Daoy (cell line): ENCODE measurements at regions not wholly inside any gene's neighbourhood (a gene's known extent, or its start where the extent isn't known, plus 50 kb on each side); places are given as distances from the start of the nearest gene placed in this dataset.
"Not testable (repeated sequence)": the region's sequence is repeated elsewhere in the genome, so short reads cannot be mapped to it uniquely, and the experiment has no call there.

Source experiments
- DNase-seq: peaks from one replicate; pipeline ENCODE4 v3.0.0-alpha.2; 2015; ENCODE audit warnings: low read depth

DNA sequence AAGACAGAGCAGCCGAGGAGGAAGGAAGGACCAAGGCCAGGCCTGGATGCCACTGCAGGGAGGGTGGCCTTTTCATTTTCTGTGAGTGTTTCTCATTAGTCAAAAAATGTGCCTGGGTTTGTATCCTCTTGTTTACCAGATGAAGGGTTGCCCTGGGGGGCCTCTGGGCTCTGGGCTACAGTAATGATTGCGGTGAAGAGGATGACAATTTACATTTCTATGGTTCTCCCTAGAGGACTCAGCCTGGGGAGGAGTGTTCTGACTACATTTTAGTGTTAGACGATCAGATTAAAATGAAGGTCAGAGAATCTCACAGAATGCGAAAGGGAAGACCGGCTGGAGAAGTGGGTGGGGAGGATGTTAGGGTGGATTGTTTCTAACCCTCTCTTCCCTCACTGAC lies 108.0 kb upstream of the KMT2C start:
- no peak for DNase-seq

DNA sequence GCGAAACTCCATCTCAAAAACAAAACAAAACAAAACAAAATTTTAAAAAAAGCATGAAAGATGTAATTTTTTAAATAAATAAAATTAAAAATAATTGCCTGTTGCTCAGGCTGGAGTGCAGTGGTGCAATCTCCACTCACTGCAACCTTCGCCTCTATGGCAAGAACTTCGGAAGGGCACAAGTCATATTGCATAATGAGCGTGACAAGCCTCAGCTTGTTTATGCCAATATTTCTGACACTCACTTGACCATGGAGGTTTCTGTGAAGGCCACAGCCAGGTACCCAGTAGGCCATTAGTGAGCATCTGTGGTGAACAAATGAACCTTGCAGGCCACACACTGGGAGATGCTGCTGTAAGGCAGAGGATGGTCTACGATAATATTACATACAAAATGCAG lies 106.1 kb upstream of the KMT2C start:
- DNase-seq: no peak

DNA sequence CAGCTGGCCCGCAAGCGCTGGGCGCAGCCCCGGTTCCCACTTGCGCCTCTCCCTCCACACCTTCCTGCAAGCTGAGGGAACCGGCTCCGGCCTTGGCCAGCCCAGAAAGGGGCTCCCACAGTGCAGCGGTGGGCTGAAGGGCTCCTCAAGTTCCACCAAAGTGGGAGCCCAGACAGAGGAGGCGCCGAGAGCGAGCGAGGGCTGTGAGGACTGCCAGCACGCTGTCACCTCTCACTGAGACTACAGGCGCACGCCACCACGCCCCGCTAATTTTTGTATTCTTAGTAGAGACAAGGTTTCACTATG lies 103.3 kb upstream of the KMT2C start:
- not testable (repeated sequence) for DNase-seq

DNA sequence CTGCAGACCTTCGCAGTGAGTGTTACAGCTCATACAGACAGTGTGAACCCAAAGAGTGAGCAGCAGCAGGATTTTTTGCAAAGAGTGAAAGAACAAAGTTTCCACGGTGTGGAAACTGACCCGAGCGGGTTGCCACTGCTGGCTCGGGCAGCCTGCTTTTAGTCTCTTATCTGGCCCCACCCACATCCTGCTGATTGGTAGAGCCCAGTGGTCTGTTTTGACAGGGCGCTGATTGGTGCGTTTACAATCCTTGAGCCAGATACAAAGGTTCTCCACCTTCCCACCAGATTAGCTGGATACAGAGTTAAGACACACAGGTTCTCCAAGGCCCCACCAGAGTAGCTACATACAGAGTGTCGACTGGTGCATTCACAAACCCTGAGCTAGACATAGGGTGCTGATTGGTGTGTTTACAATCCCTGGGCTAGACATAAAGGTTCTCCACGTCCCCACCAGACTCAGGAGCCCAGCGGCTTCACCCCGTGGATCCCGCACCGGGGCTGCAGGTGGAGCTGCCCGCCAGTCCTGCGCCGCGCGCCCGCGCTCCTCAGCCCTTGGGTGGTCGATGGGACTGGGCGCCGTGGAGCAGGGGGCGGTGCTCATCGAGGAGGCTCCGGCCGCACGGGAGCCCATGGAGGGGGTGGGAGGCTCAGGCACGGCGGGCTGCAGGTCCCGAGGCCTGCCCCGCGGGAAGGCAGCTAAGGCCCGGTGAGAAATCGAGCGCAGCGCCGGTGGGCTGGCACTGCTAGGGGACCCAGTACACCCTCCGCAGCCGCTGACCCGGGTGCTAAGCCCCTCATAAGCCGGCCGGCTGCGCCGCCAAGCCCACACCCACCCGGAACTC lies 102.8 kb upstream of the KMT2C start:
- DNase-seq: not testable (repeated sequence)

GRCh38 chr7:152537639-152538038 lies 101.8 kb upstream of the KMT2C start:
- no peak for DNase-seq

DNA sequence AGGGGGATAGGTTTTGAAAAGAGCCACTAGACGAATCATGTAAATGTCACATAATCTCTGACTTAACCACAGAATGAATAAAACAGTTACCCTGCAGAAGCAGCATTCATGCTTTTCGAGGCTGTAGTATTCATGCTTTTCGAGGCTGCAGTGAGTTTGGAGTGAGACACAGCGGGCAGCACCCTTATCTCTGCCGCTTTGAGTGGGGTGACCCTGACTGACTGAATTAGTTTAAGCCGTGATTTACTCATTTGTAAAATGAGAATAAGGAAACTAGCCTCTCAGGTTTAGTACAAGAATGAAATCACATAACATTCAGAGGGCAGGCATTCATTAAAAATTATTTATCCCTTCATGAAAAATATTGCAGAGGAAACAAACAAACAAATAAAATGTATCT lies 92.8 kb upstream of the KMT2C start:
- no peak for DNase-seq

GRCh38 chr7:152527610-152528032 lies 91.8 kb upstream of the KMT2C start:
- DNase-seq: no peak

DNA sequence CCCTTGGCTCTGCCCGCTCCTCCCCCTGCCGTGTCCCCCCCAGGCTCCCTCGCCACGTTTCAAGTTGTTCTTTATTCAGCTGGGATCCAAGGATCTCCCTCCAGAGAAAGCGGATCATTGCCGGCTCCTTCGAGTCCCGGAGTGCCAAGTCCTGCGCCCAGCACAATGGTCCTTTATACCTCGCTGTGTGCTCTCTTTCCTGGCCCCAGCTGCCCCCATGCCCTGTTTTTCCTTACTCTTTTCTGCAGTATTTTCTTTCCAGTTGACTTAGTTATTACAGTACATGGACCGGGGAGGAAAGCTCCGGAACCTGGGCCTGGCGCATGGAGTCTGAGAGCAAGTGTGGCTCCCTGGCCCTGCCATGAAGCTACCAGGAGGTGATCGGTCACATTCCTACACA lies 88.1 kb upstream of the KMT2C start:
- no peak for DNase-seq

GRCh38 chr7:152522571-152523067 lies 86.8 kb upstream of the KMT2C start:
- DNase-seq: no peak

DNA sequence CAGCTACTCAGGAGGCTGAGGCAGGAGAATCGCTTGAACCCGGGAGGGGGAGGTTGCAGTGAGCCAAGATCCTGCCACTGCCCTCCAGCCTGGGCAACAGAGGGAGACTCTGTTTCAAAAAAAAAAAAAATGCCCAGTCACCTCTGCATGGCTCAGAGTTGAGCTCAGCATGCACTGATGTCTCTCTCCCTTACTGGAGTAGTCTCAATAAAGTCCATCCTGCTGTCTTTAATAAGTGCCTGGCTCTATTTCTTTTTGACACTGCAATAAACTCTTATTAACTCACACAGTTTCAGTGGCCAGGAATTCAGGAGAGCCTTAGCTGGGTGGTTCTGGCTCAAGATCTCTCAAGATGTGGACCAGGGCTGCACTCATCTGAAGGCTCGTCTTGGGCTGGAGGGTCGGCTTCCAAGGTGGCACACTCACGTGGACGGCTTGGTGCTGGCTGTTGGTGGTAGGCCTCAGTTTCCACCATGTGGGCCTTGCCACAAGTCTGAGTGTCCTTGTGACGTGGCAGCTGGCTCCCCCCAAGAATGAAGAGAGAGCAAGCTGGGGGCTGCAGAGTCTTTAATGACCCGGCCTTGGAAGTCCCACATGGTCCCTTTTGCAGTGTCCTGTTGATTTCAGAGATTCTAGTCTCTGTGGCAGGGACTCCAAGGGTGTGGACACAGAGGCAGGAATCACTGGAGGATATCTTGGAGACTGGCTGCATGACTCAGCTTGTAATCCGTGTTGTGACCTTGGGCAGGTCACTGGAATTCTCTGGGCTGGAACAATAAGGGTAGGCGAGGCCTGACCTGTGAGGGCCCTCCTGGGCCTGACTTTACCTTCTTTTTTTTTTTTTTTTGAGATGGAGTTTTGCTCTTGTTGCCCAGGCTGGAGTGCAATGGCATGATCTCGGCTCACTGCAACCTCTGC lies 85.9 kb upstream of the KMT2C start:
- DNase-seq: peak; percentile 18

- DNase-seq: no peak
These were observed 85.1 kb upstream of the KMT2C start for GRCh38 chr7:152520861-152521302.

DNA sequence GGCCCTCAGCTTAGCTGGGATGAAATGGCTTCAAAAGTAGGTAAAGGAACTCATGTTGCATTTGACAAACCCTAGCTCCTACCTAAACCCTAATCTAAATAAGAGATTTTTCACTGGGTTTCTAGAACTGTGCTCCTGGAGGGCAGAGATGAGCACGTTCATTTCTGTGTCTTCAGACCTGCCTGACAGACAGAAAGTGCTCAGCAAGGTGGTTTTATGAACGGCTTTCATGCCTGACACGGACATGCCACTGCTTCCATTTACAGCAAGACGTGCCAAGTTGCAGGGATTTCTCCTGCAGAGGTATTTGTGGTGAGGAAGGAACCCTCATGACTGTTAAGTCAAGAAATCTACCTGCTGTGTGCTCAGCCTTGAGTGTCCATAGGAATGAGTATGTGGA lies 83.5 kb upstream of the KMT2C start:
- no peak for DNase-seq

GRCh38 chr7:152516216-152516615 lies 80.4 kb upstream of the KMT2C start:
- no peak for DNase-seq

DNA sequence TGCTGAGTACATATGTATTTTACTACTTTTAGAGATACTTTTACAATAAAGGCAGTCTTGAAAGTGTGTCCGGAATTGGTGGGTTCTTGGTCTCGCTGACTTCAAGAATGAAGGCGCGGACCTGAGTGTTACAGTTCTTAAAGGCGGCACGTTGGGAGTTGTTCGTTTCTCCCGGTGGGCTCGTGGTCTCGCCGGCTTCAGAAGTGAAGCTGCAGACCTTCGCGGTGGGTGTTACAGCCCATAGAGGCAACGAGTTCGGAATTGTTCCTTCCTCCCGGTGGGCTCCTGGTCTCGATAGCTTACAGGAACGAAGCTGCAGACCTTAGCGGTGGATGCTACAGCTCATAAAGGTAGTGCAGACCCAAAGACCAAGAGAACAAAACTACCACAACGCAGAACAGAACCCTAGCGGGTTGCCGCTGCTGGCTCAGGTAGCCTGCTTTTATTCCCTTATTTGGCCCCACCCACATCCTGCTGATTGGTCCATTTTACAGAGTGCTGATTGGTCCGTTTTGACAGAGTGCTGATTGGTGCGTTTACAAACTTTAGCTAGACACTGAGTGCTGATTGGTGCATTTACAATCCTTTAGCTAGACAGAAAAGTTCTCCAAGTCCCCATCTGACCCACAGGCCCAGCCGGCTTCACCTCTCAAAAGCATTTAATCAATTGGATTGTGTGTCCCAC lies 79.6 kb upstream of the KMT2C start:
- not testable (repeated sequence) for DNase-seq

- no peak for DNase-seq
These were observed 78.9 kb upstream of the KMT2C start for GRCh38 chr7:152514771-152515105.

- no peak for DNase-seq
These were observed 78.3 kb upstream of the KMT2C start for GRCh38 chr7:152513861-152514770.

DNA sequence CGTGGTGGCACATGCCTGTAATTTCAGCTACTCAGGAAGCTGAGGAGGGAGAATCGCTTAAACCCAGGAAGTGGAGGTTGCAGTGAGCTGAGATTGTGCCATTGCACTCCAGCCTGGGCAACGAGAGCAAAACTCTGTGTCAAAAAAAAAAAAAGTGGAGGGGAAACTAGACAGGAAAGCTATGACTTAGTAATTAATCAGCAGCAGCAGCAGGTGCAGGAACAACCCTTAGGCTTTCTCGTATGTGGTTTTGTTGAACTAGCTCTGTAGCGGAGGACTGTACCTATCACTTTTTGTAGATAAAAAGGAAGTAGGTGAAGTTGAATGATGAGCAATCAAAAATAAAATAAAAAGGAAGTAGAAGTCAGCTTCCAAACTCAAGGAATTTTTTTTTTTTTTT lies 76.9 kb upstream of the KMT2C start:
- no peak for DNase-seq

- DNase-seq: peak; percentile 23
These were observed 75.9 kb upstream of the KMT2C start for GRCh38 chr7:152511736-152512135.

DNA sequence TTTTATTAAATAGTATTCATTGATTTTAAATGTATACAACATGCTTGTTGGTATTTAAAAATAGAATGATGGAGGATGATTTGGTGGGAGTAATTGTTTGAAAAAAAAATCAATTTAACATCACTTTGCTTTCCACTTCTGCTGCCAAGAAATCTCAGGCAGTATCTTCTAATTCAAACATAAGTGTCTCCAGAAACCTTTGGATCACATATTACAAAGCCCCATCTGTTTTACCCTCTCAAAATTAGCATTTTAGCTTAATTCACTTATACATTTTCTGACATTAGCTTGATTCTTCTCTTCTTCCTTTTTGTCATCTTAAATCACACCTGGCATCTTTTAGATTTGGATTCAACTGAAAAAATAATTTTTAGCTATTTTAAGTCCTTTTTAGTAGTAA lies 72.9 kb upstream of the KMT2C start:
- DNase-seq: no peak

- no peak for DNase-seq
These were observed 69.8 kb upstream of the KMT2C start for GRCh38 chr7:152505606-152506005.

- DNase-seq: no peak
These were observed 69.0 kb upstream of the KMT2C start for GRCh38 chr7:152504816-152505215.
